Natural killer cell (primary cell): ENCODE measurements at regions not wholly inside any gene's neighbourhood (a gene's known extent, or its start where the extent isn't known, plus 50 kb on each side); places are given as distances from the start of the nearest gene placed in this dataset.
"Not testable (repeated sequence)": the region's sequence is repeated elsewhere in the genome, so short reads cannot be mapped to it uniquely, and the experiment has no call there.

Source experiments
- ATAC-seq, 3 donors: fragments of 150-1000 bp in 2 of 3; fragments of 200-7000 bp in 1 of 3; cut with Tn5 transposase; 1 replicate in 1 of 3; 2 replicates in 2 of 3; pipeline ENCODE4 v1.10.0; 2021; ENCODE audit warnings: mild to moderate bottlenecking in 2 of 3, moderate library complexity in 2 of 3
- DNase-seq, 2 donors: peaks; one replicate each; pipeline versions ENCODE4 v3.0.0 to v3.0.0-alpha.2; 2013 to 2021; ENCODE audit warnings: mixed read lengths in 1 of 2
- H3K27ac ChIP-seq: one replicate; pipeline ENCODE4 v1.5.1; 2013; ENCODE audit warnings: mild to moderate bottlenecking, low read length
- H3K27me3 ChIP-seq: one replicate; pipeline ENCODE4 v1.6.1; 2013; ENCODE audit warnings: low read length; ENCODE audit not compliant: control insufficient read depth, insufficient read depth
- H3K36me3 ChIP-seq: one replicate; pipeline ENCODE4 v1.6.1; 2013; ENCODE audit warnings: low read length; ENCODE audit not compliant: control insufficient read depth, insufficient read depth
- H3K4me1 ChIP-seq: one replicate; pipeline ENCODE4 v1.6.1; 2013; ENCODE audit warnings: low read length; ENCODE audit not compliant: control insufficient read depth, insufficient read depth
- H3K4me3 ChIP-seq: one replicate; pipeline ENCODE4 v1.5.1; 2013; ENCODE audit warnings: low read length
- H3K9me3 ChIP-seq: one replicate; pipeline ENCODE4 v1.6.1; 2013; ENCODE audit warnings: low read length; ENCODE audit not compliant: control insufficient read depth, insufficient read depth
- H3K27ac Mint-ChIP-seq, 2 donors: one replicate each; pipeline ENCODE4 v1.8.0; 2022; ENCODE audit warnings: mild to moderate bottlenecking in 2 of 2, mixed read lengths in 2 of 2, moderate library complexity in 1 of 2
- H3K27me3 Mint-ChIP-seq, 2 donors: one replicate each; pipeline ENCODE4 v1.8.0; 2022; ENCODE audit warnings: low read depth in 2 of 2, mixed read lengths in 2 of 2
- H3K36me3 Mint-ChIP-seq: one replicate; pipeline ENCODE4 v1.8.0; 2022; ENCODE audit warnings: mixed read lengths
- H3K4me1 Mint-ChIP-seq, 2 donors: one replicate each; pipeline ENCODE4 v1.8.0; 2022; ENCODE audit warnings: mixed read lengths in 2 of 2
- H3K4me3 Mint-ChIP-seq: one replicate; pipeline ENCODE4 v1.8.0; 2022; ENCODE audit warnings: mild to moderate bottlenecking, moderate library complexity, mixed read lengths
- H3K9me3 Mint-ChIP-seq, 2 donors: one replicate each; pipeline ENCODE4 v1.8.0; 2022; ENCODE audit warnings: mixed read lengths in 2 of 2
- WGBS: methylation state at CpG from one replicate; pipeline ENCODE4 v1.1.7; 2013; ENCODE audit warnings: missing lambda C conversion rate; ENCODE audit not compliant: insufficient coverage; 5-methylcytosine and 5-hydroxymethylcytosine counted together
- intact Hi-C: fragments of 100-400 bp; cut with micrococcal nuclease; formaldehyde crosslinking; loops from one replicate; pipeline ENCODE4 v1.14.2; 2022
- TF ChIP-seq, protein P1 (sequence below): fragments of 200-600 bp; IDR thresholded peaks from one replicate; pipeline ENCODE4 v1.8.0; 2022; ENCODE audit warnings: antibody characterized with exemption

DNA sequence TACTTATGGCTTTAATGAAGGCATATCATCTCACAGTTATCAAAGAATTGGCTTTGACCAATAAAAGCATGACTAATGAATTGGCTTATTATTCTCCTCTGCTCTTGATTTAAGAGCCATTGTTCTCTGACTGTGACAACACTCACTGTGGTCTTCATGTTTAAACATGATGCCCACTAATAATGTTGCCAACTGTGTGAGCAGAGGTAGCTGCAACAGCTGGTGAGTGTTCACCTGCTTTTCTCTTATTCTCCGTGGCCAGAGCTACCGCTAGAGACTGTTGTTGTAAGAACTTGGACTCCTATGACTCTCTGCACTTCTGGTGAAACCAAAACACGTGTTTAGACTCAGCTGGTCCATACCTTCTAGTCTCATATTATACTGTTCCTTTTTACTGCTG lies 335.9 kb downstream of the XPNPEP1 start:
- Histone ChIP-seq H3K27me3 (no peaks in the 10 kb centered on the region), H3K9me3 (no peaks in the 10 kb centered on the region), H3K27ac (no peak overlapping the region), H3K36me3 (no peaks in the 10 kb centered on the region), H3K4me3 (no peak overlapping the region), H3K4me1 (no peaks in the 10 kb centered on the region)
- intact Hi-C loops, result no loop called here
- H3K36me3 Mint-ChIP-seq, result no peaks in the 10 kb centered on the region
- ATAC-seq (no peak), DNase-seq (no peak)
- H3K4me1 Mint-ChIP-seq, result no peaks in the 10 kb centered on the region
- no peak overlapping the region for H3K27ac Mint-ChIP-seq
- WGBS, result 75% methylated on average over 3 of the region's 3 CpGs
- H3K9me3 Mint-ChIP-seq, result peaks cover 0 to 5% of the 10 kb centered on the region in 2 donors
- no peaks in the 10 kb centered on the region for H3K27me3 Mint-ChIP-seq
- TF ChIP-seq, protein P1, sequence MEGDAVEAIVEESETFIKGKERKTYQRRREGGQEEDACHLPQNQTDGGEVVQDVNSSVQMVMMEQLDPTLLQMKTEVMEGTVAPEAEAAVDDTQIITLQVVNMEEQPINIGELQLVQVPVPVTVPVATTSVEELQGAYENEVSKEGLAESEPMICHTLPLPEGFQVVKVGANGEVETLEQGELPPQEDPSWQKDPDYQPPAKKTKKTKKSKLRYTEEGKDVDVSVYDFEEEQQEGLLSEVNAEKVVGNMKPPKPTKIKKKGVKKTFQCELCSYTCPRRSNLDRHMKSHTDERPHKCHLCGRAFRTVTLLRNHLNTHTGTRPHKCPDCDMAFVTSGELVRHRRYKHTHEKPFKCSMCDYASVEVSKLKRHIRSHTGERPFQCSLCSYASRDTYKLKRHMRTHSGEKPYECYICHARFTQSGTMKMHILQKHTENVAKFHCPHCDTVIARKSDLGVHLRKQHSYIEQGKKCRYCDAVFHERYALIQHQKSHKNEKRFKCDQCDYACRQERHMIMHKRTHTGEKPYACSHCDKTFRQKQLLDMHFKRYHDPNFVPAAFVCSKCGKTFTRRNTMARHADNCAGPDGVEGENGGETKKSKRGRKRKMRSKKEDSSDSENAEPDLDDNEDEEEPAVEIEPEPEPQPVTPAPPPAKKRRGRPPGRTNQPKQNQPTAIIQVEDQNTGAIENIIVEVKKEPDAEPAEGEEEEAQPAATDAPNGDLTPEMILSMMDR, result no peak
- H3K4me3 Mint-ChIP-seq, result no peak overlapping the region

DNA sequence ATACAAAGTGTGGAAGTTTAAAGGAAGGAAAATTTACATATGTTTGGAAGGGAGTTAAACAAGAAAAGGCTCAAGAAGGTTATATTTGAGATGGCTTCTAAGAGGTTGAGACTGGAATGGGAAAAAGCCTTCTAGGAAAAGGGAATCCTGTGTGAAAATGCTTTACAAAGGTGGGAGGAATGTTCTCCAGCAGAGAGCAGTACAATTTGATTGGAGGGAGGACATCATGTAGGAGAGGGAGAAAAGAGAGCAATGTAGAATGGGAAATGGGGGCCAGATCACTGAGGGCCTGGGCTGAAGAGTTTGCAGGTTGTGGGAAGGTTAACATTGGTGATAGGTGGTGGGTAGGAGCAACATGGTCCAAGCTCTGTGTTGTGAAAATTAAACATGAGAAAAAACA lies 366.9 kb downstream of the XPNPEP1 start:
- no peaks in the 10 kb centered on the region for H3K4me1 Mint-ChIP-seq
- TF ChIP-seq, protein P1, result no peak
- H3K4me3 Mint-ChIP-seq, result no peak overlapping the region
- DNase-seq (no peak), ATAC-seq (no peak)
- H3K27me3 Mint-ChIP-seq, result no peaks in the 10 kb centered on the region
- no peak overlapping the region for H3K27ac Mint-ChIP-seq
- Histone ChIP-seq H3K27ac (no peak overlapping the region), H3K4me1 (no peaks in the 10 kb centered on the region), H3K27me3 (no peaks in the 10 kb centered on the region), H3K36me3 (no peaks in the 10 kb centered on the region), H3K4me3 (no peak overlapping the region), H3K9me3 (no peaks in the 10 kb centered on the region)
- intact Hi-C loops, result no loop called here
- peaks cover 8 to 9% of the 10 kb centered on the region in 2 donors for H3K9me3 Mint-ChIP-seq
- H3K36me3 Mint-ChIP-seq, result no peaks in the 10 kb centered on the region

DNA sequence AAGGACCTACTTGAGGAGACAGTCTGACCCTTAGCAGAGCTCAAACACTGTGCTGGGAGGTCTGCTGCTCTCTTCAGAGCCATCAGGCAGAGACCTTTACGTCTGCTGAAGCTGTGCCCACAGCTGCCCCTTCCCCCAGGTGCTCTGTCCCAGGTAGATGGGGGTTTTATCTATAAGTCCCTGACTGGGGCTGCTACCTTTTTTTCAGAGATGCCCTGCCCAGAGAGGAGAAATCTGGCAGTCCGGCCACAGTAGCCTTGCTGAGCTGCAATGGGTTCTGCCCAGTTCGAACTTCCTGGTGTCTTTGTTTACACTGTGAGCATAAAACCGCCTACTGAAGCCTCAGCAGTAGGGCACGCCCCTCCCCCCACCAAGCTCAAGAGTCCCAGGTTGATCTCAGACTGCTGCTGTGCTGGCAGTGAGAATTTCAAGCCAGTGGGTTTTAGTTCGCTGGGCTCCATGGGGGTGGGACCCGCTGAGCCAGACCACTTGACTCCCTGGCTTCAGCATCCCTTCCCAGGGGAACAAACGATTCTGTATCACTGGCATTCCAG lies 381.2 kb downstream of the XPNPEP1 start:
- H3K4me3 Mint-ChIP-seq, H3K4me1 Mint-ChIP-seq, intact Hi-C loops, H3K4me1 ChIP-seq, DNase-seq, H3K36me3 Mint-ChIP-seq, H3K27ac Mint-ChIP-seq, H3K27me3 ChIP-seq, H3K9me3 ChIP-seq, H3K27me3 Mint-ChIP-seq, H3K27ac ChIP-seq, H3K36me3 ChIP-seq, H3K4me3 ChIP-seq, ATAC-seq: not testable (repeated sequence)
- peaks cover 7 to 11% of the 10 kb centered on the region in 2 donors for H3K9me3 Mint-ChIP-seq
- 63% methylated on average over 8 of the region's 8 CpGs for WGBS

DNA sequence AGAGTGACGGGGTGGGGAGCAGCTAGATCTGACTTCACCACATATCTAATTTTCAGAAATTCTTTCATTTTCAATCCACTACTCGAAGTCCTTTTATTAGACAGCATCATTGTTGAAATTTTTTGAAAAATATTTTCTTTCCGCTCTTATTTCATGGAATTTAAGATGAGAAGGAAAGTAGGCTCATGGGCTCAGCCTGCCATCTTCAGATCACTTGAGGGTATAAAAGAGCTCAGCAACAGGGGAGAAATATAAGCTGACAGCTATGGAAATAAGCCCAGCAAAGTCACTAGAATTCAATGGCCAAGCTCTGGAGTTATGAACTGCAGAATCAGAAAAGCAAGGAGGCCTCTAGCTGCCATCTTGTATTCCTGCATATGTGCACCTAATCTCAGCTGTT lies 389.1 kb downstream of the XPNPEP1 start:
- intact Hi-C loops, result no loop called here
- Mint-ChIP-seq H3K36me3 (no peaks in the 10 kb centered on the region), H3K9me3 (peaks cover 6% of the 10 kb centered on the region in 2 donors), H3K4me1 (no peaks in the 10 kb centered on the region), H3K4me3 (no peak overlapping the region), H3K27me3 (no peaks in the 10 kb centered on the region), H3K27ac (no peak overlapping the region)
- TF ChIP-seq, protein P1, result no peak
- Histone ChIP-seq H3K4me3 (no peak overlapping the region), H3K4me1 (no peaks in the 10 kb centered on the region), H3K27ac (no peak overlapping the region), H3K36me3 (no peaks in the 10 kb centered on the region), H3K27me3 (no peaks in the 10 kb centered on the region), H3K9me3 (peaks cover 14% of the 10 kb centered on the region)
- ATAC-seq, result no peak
- 85% methylated on average over 1 of the region's 3 CpGs for WGBS
- DNase-seq, result no peak
